Vagina (tissue), 2 donors: ENCODE measurements at regions not wholly inside any gene's neighbourhood (a gene's known extent, or its start where the extent isn't known, plus 50 kb on each side); places are given as distances from the start of the nearest gene placed in this dataset.

Source experiments
- POLR2A ChIP-seq, 2 donors: fragments of 450-650 bp; IDR thresholded peaks; one replicate each; pipeline ENCODE4 v1.6.1; 2017; ENCODE audit warnings: antibody characterized with exemption in 2 of 2, mild to moderate bottlenecking in 2 of 2, moderate library complexity in 2 of 2
- TF ChIP-seq, protein P1 (sequence below), 3 experiments: fragments of 450-650 bp in 2 of 3; fragments of 200-600 bp in 1 of 3; sonication (generic) in 1 of 3; IDR thresholded peaks; one replicate each; pipeline ENCODE4 v1.5.1; 2017 to 2019; ENCODE audit warnings: antibody characterized with exemption in 3 of 3, mild to moderate bottlenecking in 2 of 3, moderate library complexity in 2 of 3

GRCh38 chr2:150413910-150414309 lies 73.6 kb downstream of the RND3 start:
- TF ChIP-seq, protein P1, sequence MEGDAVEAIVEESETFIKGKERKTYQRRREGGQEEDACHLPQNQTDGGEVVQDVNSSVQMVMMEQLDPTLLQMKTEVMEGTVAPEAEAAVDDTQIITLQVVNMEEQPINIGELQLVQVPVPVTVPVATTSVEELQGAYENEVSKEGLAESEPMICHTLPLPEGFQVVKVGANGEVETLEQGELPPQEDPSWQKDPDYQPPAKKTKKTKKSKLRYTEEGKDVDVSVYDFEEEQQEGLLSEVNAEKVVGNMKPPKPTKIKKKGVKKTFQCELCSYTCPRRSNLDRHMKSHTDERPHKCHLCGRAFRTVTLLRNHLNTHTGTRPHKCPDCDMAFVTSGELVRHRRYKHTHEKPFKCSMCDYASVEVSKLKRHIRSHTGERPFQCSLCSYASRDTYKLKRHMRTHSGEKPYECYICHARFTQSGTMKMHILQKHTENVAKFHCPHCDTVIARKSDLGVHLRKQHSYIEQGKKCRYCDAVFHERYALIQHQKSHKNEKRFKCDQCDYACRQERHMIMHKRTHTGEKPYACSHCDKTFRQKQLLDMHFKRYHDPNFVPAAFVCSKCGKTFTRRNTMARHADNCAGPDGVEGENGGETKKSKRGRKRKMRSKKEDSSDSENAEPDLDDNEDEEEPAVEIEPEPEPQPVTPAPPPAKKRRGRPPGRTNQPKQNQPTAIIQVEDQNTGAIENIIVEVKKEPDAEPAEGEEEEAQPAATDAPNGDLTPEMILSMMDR (IDR thresholded peaks at IDR 0.05) = no peak
- TF ChIP-seq POLR2A (IDR thresholded peaks at IDR 0.05) = no peak
